SK-N-DZ (cell line): ENCODE measurements at regions not wholly inside any gene's neighbourhood (a gene's known extent, or its start where the extent isn't known, plus 50 kb on each side); places are given as distances from the start of the nearest gene placed in this dataset.
"Not testable (repeated sequence)": the region's sequence is repeated elsewhere in the genome, so short reads cannot be mapped to it uniquely, and the experiment has no call there.

Source experiments
- DNase-seq: peaks from one replicate; pipeline ENCODE4 v3.0.0-alpha.2; 2015; ENCODE audit warnings: low spot score

DNA sequence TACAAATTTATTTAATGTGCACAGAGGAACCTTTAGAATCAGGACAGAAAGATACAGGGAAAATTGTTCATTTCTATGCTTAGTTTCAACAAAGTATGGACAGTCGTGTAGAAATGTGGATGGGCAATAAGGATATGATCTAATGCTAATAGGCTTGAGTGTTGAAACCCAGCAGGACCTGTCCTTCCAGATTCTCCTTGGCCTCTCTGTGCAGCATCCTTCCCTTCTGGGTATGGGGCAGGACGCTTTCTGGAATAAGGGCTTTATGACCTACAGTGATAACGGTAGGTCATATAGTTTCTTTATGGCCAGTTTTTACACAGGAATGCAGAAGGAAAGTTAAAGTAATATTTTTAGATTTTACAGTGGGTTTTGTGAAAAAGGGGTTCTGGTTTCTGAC, 698.1 kb downstream of the SI start:
- DNase-seq, result no peak

DNA sequence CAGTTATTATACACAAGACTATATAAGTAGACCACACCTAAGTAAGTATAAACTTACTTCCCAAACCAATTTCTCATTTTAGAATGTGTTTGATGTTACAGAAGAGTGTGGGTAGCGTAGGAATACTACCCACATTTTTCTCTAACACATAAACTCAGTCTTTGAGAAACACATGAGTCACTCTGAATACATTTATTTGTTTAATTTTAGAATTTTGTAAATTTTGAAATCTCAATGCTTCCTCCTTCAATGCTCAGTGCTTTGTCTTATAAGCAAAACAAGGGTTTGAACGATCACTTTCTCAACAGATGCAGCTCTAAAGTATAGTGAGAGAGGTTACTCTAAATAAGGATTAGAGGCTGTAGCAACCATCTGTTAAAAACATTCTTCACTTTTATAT, 700.8 kb downstream of the SI start:
- DNase-seq, result no peak

DNA sequence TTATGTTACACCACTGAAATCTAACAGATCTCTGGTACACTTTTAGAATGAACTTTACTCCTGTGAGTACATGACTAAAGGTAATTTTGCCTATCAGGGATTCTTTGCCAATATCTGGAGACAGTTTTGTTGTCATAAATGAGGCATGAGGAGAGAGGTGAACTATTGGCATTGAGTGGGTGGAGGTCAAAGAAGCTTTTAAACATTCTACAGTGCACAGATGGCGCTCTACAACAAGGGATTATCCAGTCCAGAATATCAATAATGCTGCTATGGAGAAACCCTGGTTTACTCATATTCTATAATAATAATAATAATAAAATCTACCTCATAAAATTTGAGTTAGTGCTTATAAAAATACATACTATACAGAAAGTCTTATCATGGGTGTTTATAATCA, 702.3 kb downstream of the SI start:
- no peak for DNase-seq

DNA sequence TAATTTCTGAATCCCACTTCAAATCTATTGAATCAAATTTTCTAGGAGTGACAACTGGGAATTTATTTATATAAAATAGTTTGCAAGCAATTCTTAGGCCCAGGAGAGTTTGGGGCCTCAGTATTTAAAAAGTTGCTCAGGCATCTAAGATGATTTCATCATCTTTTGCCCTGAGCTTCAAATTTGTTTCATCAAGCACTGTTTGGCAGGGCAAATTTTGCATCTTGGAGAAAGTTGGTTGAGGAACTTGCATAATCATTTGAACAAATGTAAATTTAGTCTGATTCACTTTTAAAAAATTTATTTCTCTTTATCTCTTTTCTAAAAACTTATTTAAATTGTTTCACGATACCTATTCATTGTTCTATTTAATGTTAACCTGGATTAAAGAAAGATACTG, 702.8 kb downstream of the SI start:
- DNase-seq, result no peak

DNA sequence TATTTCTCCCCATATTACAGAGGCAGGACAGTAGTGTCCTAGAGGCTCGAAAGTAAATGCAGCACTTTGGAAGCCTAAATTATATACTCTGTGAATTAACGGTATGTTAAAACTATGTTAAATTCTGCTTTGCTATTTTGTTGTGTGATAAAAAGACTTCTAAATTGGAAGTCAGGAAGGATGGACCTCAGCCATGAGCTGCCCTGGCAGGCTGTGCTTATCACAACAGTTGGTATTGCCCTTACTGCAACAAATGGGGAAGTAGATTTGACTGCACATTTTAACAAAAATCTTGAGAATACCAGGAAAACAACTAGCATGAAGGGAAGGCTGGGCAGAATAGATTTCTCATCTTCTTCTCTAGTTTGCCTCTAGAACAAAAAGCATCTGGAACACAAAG, 706.6 kb downstream of the SI start:
- DNase-seq, result no peak

DNA sequence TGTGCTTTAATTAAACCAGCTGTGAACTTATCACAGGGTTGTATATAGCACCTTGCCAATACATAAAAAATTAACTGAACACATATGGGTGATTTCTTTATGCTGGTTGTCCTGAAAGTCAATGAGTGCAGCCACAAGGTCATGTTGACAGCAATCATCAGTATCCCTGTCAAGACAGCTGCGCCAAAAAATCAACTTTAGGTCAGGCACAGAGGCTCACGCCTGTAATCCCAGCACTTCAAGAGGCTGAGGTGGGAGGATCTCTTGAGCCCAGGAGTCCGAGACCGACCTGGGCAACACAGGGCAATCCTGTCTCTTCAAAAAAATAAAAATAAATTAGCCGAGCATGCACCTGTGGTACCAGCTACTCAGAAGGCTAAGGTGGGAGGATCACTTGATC, 707.3 kb downstream of the SI start:
- no peak for DNase-seq

DNA sequence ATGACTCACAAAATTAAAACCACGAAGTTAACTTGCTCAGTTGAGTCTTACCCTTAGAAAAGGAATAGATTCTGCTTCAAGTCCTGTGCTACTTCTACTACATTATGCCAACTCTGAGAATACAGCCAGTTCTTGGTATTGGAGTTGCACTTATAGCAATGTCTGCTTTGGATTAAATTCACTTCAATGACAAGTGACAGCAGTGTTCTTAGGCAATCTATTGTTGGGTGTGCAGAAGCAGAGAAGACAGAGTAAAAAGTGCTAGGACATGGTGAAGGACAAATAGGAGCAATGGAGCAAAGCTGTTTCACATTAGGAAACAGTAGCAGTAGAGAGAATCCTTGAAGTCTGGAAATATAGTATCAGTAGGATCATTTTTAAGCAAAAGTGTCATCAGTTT, 713.1 kb downstream of the SI start:
- DNase-seq, result no peak

DNA sequence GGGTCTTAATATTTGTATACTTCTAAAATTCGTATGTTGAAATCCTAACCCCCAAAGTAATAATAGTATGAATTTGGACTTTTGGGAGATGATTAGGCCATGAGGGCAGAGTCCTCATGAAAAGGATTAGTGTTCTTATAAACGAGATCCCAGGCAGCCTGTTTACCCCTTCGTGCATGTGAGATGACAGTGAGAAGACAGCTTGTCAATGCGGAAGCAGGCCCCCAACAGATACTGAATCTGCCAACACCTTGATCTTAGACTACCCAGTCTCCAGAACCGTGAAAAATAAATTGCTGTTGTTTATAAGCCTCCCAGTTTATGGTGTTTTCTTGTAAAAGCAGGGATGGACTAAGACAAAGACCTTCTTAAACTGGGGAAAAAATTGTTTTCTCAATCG, 714.2 kb downstream of the SI start:
- no peak for DNase-seq

DNA sequence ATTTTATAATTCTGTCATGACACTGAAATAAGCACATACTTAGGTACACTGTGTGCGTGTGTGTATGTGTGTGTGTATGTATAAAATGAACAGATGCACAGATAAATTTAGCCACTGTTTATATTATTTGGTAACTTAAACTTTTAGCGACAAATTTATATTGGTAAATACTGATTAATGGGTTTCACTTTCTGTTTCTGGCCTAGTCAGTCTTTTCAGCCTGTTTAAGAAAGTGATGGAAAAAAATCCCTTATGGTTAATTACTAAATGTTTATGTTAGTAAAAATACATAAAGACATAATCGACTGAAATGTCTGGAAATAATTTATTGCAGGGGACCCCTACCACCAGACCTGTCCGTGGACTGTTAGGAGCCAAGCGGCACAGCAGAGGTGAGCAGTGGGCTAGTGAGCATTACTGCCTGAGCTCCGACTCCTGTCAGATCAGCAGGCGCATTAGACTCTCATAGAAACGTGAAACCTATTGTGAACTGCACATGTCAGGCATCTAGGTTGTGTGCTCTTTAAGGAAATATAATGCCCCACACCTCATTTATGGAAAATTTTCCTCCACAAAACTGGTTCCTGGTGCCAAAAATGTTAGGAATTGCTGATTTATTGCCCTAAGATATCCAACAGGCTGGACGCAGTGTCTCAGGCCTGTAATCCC, 717.4 kb downstream of the SI start:
- DNase-seq, result no peak

DNA sequence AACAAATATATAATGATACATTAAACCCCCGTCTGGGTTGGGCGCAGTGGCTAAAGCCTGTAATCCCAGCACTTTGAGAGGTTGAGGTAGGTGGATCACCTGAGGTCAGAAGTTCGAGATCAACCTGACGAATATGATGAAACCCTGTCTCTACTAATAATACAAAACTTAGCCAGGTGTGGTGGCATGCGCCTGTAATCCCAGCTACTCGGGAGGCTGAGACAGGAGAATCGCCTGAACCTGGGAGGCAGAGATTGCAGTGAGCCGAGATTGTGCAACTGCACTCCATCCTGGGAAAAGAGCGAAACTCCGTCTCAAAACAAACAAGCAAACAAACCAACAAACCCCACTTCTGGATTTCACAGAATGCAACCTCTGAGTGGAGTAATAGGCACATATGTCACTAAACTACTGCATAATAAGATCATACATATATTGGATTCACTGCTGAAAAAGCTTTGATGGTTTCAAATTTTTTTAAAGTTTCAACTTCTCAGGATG, 718.2 kb downstream of the SI start:
- no peak for DNase-seq

DNA sequence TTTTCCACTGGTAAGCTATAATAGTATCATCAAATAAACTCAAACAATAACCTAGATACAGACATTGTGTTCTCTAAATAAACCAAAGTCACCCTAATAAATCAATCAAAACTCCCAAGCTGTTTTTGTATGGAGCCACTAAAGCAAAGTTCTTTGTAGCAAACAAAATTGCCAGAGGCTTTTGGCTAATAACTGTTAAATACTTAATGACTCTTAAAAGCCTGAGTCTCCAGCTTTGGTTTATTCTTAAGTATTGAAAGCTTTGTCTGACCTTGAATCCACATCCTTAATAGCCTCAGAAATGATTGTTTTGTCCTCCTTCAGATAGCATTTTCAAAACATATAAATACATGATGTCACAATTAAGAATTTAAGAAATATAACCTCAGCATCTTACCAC, 725.3 kb downstream of the SI start:
- DNase-seq, result no peak

DNA sequence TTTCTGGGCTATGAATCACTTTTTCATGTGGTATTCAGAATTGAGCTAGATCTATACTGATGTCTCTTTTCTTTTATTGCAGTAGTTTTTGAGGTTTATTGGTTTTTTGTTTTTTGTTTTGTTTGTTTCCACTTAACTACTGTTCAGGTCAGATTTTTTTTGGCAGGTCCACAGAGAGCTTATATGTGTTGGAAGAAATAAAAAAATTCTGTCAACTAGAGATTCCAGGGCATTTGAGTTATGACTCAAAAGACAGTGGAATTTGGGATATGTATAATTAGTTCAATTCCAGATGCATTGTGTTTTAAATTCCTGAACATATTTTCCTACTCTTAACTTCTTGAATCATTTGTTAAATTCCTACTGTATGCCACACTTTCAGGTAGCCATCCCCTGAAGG, 727.2 kb downstream of the SI start:
- DNase-seq, result no peak

DNA sequence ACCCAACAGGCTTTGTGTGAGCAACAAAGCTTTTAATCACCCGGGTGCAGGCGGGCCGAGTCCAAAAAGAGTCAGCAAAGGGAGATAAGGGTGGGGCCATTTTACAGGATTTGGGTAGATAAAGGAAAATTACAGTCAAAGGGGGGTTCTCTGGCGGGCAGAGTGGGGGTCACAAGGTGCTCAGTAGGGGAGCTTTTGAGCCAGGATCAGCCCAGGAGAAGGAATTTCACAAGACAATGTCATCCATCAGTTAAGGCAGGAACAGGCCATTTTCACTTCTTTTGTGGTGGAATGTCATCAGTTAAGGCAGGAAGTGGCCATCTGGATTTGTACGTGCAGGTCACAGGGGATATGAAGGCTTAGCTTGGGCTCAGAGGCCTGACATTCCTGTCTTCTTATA, 736.1 kb downstream of the SI start:
- DNase-seq, result not testable (repeated sequence)

DNA sequence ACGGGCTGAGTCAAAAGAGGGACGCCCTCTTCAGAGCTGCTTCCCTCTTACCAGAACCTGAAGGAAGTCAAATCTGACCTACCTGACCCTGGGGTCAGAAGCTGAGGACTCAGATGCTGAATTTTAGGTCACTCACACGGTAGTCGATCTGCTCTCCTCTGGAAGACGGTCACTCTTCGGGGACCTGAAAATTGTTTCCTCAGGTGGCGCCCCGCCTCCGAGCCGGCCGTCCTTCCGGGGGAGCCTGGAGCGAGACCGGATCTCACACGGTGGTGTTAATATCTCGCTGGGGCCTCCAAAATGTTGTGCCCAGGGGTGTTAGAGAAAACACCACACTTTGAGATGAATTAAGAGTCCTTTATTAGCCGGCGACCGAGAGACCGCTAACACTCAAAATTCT, 737.2 kb downstream of the SI start:
- DNase-seq, result no peak

DNA sequence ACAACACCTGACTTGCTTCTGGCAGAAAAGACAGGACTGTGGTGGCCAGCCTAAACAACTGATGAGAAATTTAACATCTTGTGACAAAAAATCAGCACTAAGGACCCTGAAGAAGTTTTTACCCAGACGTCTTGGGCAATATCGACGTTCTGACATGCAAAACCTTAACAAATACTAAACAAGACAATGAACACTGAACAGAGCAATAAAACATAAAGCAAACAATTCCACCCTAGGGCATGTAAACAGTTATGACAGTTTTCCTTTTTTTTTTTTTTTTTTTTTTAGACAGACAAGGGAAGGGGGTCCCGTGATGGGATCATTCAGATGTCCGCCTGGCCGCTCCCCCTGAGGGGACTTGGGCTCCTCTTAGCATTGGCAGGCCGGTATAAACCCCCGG, 738.0 kb downstream of the SI start:
- no peak for DNase-seq

DNA sequence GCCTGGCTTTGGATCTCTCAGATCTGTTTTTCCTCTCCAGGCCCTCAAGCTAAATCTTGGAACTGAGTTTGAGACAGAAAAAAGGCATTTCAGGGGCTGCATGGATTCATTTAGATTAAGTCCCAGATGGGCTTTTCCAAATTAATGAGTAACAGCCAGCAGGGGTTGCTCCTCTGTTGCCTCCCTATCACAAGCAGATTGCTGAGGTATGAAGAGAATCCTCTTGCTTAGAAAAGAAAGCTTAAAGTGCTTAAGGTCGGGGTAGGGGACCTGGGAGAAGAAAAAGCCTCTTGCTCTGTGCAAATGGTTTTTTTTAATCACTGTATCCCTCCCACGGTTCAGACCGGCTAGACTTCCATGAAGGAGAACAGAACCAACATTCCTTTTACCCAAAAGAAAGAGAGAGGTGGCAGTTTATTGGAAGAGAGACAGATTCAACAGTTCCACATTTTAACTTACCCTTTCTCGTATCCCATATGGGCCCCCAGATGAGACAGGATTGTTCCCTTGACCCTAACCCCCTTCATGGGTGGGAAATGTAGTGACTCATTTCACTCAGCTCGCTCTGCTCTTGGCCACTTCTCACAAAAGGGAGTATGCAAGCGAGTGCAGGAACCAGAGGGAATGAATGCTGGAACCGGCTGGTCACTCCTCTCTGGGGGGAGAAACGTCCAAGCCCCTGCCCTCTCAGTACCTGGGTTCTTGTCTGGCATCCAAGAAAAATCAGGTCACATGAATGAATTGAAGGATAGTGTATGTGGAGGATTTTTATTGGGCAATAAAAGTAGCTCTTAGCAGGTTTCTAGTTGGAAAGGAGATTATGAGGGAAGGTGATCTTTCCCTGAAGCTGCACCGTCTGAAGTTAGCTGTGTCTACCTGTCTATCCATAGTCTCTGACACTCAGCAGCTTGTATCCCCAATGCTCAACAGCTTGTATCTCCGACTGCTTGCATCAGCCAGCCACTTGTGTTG, 745.2 kb downstream of the SI start:
- no peak for DNase-seq

DNA sequence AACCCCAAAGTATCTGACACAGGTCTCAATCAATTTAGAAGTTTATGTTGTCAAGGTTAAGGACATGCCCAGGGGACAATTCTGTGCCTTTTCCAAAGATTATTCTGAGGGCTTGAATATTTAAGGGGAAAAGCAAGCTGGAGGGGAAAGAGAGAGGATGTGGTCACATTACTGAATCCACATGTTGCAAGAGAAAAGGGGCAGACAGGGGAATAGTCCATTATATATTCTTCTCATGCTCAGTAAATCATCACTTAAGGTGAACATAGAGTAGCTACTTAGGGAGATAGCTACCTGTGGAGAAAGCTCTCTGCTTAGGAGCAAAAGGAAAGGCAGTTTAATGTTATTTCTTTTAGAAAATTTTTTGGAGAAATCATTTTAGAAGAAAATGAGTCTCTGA, 751.6 kb downstream of the SI start:
- DNase-seq, result no peak

DNA sequence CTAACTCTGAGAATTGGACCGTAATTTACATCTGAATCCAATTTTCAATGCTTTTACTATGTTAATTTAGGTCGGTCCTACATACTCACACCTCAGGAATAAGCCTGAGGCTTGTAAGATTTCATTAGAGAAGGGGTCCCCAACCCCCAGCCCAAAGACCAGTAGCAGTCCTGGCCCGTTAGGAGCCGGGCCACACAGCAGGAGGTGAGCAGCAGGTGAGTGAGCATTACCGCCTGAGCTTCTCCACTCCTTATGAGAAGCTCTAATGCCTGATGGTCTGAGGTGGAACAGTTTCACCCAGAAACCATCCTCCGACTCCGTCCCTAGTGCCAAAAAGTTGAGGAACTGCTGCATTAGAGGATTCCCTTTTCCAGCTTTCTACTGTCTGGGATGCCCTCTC, 757.3 kb downstream of the SI start:
- no peak for DNase-seq

DNA sequence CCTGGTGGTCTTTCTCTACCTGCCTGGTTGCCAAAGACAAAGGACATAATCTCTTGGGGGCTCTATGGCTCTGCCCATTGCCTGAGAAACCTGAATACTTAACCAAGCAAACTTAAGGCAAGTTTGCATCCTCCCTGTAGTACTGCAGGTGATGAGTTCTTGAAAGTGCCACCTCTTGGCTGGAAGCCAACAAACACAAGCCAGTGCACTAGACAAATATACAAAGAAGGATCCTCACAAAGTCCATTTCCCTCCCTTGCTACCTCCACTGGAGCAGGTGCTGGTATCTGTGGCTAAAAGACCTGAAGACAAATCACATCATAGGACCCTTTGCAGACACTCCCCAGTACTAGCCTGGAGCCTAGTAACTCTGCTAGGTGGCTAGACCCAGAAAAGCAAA, 772.3 kb downstream of the SI start:
- no peak for DNase-seq

DNA sequence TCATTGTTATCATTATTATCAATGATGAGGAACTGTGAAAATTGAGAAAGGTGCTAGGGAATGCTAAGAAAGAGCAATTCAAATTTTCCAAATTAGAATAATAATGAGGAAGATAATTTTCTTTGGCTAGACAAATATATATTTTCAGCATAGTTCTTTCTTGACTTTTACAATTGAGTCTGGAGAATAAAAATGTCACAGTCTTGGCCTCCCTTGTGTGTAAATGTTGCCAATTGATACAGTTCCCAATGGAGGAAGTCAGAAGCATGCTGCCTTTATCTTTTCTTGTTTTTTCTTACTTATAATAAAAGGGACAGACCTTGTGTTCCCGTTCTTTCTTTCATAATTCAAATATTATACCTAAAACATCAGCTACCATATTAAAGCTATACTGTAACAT, 774.4 kb downstream of the SI start:
- no peak for DNase-seq

DNA sequence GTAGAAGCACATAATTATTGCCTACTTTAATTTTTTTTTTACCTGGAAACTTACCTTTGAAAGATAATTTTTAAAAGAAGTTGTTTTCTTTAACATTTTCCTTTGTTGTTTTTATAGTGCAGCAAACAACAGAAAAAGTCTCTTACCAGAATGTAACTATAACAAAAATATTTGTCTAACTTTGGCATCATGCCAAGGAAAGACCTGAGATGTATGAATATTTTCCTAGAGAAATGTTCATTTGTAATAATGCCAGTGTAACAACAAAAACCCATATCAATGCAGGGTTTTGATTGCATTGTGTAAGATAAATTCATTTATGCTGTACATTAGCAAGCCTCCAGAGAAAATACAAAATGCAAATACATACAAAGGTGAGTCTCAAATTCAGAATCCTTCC, 775.7 kb downstream of the SI start:
- no peak for DNase-seq

DNA sequence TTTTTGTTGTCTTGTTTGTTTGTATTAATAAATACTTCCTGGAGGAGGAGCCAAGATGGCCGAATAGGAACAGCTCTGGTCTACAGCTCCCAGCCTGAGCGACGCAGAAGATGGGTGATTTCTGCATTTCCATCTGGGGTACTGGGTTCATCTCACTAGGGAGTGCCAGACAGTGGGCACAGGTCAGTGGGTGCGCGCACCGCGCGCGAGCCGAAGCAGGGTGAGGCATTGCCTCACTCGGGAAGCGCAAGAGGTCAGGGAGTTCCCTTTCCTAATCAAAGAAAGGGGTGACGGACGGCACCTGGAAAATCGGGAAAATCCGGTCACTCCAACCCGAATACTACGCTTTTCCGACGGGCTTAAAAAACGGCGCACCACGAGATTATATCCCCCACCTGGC, 786.8 kb downstream of the SI start:
- not testable (repeated sequence) for DNase-seq

DNA sequence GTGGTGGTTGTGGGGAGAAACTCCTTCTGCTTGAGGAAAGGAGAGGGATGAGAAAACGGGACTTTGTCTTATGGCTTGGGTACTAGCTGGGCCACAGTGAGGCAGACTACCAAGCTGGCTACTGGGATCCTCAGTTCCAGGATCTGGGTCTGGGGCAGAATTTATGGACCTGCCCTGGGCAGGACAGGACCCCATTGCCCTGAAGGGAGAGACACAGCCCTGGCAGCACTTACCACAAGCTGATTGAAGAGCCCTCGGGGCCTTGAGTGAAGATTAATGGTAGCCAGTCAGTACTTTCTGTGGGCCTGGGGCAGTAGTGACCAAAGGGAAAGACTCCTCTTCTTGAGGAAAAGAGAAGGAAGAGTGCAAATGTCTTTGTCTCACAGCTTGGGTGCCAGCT, 799.7 kb downstream of the SI start:
- no peak for DNase-seq
